ENCODE measurements at regions not wholly inside any gene's neighbourhood (a gene's known extent, or its start where the extent isn't known, plus 50 kb on each side); places are given as distances from the start of the nearest gene placed in this dataset.
"Not testable (repeated sequence)": the region's sequence is repeated elsewhere in the genome, so short reads cannot be mapped to it uniquely, and the experiment has no call there.

GRCh38 chr5:24265306-24265705 is 379.5 kb downstream of the CDH10 start:
- no peak for DNase-seq (ENCODE audit: low read depth)

GRCh38 chr5:24268482-24269056 is 376.2 kb downstream of the CDH10 start:
- no peak for DNase-seq (ENCODE audit: low read depth)

- not testable (repeated sequence) for DNase-seq (ENCODE audit: low read depth)
Observed at GRCh38 chr5:24271702-24272118, 373.1 kb downstream of the CDH10 start.

GRCh38 chr5:24272741-24273140 is 372.0 kb downstream of the CDH10 start:
- DNase-seq (ENCODE audit: low read depth), result no peak

DNA sequence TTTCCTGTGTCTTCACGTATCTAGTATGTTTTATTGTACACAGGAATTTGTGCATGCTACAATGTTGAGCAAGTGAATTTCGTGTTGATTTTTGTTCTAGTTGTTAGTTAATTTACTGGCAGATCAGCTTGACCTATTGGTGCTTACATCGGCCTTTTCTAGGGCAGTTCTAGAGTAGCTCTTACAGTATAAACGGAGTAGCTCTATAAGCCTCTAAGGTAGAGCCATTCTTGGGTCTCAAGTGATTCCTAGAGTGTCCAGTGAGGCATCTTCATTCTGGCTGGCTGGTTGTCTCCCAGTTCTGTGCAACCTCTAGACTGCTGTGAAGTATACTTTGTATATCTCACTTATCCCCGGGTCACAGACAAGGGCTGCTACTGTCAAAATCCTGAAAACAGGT is 364.6 kb downstream of the CDH10 start:
- no peak for DNase-seq (ENCODE audit: low read depth)

GRCh38 chr5:24281818-24282217 is 363.0 kb downstream of the CDH10 start:
- DNase-seq (ENCODE audit: low read depth), result no peak

DNA sequence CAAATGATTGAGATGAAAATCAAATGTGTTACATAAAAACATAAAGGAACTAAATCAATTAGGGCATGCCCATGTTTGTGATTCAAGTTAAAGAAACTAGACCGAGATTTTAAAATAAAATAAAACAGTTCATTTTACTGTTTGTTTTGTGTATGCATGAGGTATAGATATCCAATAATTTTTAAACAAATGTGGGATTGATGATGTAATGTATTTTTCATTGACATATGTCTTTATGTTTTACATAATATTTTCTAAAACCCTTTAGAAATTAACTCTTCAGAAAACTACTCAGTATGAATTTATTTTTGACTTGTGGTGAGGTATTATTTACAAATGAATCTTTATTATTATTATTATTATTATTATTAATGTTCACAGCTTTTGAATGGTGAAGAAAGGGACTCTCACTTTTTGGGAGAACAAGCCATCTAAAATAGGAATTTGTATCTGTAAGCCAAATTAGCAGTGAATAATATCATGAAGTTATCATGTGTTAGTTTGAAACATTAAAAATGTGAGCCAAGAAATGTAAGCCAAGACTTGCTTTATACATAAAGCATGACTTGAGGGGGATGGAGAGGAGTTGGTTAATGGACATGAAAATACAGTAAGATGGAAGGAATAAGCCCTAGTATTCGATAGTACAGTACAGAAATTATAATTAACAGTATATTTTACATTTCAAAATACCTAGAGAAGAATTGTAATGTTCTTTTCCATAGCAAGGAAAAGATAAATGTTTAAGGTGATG is 355.0 kb downstream of the CDH10 start:
- DNase-seq (ENCODE audit: low read depth), result no peak

- DNase-seq (ENCODE audit: low read depth), result no peak
Observed at GRCh38 chr5:24290536-24290935, 354.2 kb downstream of the CDH10 start.

- no peak for DNase-seq (ENCODE audit: low read depth)
Observed at GRCh38 chr5:24291916-24292315, 352.9 kb downstream of the CDH10 start.

DNA sequence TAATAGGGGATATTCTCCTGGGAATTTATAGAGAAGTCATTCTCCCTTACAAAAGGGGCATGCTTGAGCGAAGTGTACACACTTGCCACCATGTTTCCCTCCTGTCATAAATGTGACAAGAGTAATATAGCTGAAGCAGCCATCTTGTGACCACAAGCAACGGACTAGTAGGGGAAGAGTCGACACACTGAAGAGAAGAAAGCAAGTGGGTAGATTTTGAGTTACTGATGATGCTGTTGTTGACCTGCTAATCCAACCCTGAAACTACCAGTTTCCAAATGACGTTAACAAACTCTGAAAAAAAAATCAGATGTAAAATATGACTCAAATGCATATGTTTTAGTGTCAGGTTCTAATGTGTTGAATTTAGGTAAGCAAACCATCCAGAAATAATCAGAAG is 350.4 kb downstream of the CDH10 start:
- DNase-seq (ENCODE audit: low read depth), result no peak

DNA sequence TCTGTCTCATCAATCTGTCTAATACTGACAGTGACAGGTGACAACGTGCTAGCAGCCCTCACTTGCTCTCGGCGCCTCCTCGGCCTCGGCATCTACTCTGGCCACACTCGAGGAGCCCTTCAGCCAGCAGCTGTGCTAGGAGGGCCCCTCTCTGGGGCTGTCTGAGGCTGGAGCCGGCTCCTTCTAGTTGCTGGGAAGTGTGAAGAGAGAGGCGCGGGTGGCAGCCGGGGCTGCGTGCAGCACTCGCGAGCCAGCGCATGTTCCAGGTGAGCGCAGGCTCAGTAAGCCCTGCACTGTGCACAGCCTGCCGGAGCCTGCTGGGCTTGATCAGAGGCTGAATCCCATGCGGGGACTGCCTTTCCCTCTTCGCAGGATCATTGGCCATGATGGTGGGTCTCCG is 330.7 kb downstream of the CDH10 start:
- DNase-seq (ENCODE audit: low read depth), result no peak

- DNase-seq (ENCODE audit: low read depth), result no peak
Observed at GRCh38 chr5:24320643-24321042, 324.1 kb downstream of the CDH10 start.

- no peak for DNase-seq (ENCODE audit: low read depth)
Observed at GRCh38 chr5:24325306-24325832, 319.4 kb downstream of the CDH10 start.

DNA sequence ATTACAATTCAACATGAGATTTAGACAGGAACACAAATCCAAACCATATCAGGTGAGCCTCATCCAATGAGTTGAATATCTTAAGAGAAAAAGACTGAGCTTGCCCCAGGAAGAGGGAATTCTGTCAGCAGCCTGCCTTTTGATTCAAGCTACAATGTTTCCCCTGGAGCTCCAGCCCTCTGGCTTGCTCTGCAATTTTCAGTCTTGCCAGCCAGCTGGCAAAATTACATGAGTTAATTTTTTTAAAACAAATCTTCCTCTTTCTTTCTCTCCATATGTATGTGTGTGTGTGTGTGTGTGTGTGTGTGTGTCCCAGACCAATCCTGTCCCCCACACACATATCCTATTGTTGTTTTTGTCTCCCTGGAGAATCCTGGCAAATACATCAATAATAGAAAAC is 313.2 kb downstream of the CDH10 start:
- DNase-seq (ENCODE audit: low read depth), result no peak

DNA sequence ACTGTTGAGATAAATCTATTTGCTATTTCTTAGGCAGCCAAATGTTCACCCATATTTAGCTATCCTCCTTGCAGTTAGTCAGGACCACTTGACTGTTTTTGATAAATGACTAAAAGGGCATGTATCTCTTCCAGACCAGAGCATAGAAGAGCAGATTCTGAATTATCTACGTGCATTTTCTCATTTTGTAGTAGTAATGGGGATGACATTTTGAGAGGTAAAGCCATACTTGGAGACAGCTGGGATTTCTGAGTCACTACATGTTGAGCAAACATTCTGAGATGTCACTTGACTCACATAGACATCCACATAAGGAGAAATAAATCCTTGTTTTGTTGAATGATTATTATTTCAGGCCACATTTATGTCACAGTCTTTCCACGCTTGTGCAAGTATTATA is 297.6 kb downstream of the CDH10 start:
- DNase-seq (ENCODE audit: low read depth), result no peak

DNA sequence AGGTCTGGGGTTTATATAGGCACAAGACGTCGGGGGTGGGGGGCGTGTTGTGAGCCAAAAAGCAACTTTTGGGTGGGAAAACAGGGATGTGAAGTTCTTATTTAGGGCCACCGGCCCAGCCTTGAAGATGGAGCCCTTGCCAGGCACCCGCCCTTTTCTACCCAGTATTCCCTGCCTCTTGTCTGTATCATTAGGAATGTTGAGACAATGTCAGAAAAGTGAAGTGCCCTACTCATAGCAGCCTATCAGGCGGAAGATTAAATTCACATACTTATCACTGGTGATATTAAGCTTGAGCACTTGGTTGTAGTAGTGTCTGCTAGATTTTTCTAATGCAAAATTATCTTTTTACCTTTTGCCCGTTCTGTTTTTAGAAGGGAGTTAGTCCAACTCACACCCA is 293.5 kb downstream of the CDH10 start:
- no peak for DNase-seq (ENCODE audit: low read depth)

DNA sequence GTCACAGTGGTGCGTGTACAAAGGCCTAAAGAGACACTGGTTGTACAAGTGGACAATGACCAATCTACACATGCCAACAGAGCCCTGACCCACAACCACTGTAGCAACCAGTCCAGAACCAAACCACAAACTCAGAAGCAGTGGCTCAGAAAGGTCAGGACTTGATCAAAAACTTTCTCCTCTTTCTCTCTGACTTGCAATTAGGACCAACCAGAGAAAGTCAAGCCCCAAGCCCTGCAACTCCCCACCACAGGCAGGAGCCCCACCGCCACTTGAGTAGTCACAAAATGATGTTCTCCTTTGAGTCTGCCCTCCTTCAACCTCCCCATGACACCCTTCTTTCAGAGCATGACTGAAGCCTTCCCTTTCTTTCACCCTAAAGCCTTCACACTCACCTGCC is 291.8 kb downstream of the CDH10 start:
- DNase-seq (ENCODE audit: low read depth), result no peak

- no peak for DNase-seq (ENCODE audit: low read depth)
Observed at GRCh38 chr5:24353611-24354010, 291.2 kb downstream of the CDH10 start.

DNA sequence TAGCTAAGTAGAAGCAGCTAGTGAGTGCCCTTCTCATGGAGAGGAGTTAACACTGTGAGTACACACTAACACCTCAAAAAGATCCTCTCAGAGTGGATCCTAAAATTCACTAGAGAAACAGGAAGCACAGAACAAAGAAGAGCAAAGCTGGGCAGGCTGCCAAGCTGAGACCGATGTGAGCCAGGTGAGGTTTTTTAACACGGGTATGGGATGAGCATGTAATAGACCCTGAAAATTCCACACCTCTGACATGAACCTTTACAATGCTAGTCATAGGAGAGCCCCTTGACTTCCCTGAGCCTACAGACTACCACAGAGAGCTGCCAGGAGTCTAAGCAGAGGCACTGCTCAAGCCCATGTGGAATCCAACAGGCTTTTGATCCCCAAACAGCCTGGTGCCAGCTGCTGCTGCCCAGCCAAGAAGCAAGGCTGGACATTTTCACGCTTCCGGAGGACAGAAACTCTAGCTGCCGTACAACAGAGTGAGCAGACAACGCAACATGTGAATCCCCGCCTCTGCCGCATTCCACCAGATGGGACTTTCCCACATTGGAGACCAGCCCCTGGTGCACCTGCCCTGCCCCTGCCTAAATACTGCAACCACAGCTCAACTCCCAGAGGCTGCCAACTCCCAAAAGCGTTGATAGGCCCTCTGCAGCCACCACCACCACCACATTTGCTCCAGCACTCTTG is 280.8 kb downstream of the CDH10 start:
- no peak for DNase-seq (ENCODE audit: low read depth)

GRCh38 chr5:24364711-24365110 is 280.1 kb downstream of the CDH10 start:
- DNase-seq (ENCODE audit: low read depth), result no peak

DNA sequence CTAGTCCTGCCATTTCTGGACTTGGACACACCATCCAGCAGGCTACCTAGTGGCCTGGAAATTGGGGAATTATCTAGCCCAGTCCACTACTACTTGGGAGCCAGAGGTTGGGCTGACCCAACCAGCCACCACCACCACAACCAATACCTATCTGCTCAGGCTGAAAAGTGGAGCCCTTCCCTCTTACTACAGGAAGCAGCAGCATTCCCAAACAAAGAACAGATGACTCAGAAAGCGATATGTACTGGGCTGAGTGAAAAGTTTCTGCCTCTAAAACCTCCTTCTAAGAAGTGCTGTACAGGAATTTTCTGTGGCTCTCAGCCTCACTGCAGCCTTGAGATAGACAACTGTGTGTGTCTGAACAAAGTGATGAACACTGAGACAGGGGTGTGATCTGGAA is 279.4 kb downstream of the CDH10 start:
- no peak for DNase-seq (ENCODE audit: low read depth)

DNA sequence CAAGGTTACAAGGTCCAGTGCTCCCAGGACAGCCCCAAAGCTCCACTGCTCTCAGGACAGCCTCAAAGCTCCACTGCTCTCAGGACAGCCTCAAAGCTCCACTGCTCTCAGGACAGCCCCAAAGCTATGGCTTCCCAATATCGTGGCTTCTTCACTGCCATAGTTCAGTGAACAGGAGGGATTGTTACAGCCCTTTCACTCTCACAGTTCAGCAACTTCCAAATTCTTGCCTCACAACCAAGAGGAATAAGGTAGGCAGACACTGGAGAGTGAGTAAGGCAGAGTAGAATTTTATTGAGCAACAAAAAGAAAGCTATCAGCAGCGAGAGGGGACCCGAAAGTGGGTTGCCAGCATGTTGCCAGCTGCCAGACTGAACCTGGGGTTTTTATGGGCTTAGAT is 277.6 kb downstream of the CDH10 start:
- no peak for DNase-seq (ENCODE audit: low read depth)

- DNase-seq (ENCODE audit: low read depth), result no peak
Observed at GRCh38 chr5:24368115-24368514, 276.7 kb downstream of the CDH10 start.

All from non-pigmented ciliary epithelial cell (primary cell).